ENCODE measurements at regions not wholly inside any gene's neighbourhood (a gene's known extent, or its start where the extent isn't known, plus 50 kb on each side); places are given as distances from the start of the nearest gene placed in this dataset.

GRCh38 chr2:150062416-150062815, 425.1 kb downstream of the RND3 start:
- TF ChIP-seq, protein P1, sequence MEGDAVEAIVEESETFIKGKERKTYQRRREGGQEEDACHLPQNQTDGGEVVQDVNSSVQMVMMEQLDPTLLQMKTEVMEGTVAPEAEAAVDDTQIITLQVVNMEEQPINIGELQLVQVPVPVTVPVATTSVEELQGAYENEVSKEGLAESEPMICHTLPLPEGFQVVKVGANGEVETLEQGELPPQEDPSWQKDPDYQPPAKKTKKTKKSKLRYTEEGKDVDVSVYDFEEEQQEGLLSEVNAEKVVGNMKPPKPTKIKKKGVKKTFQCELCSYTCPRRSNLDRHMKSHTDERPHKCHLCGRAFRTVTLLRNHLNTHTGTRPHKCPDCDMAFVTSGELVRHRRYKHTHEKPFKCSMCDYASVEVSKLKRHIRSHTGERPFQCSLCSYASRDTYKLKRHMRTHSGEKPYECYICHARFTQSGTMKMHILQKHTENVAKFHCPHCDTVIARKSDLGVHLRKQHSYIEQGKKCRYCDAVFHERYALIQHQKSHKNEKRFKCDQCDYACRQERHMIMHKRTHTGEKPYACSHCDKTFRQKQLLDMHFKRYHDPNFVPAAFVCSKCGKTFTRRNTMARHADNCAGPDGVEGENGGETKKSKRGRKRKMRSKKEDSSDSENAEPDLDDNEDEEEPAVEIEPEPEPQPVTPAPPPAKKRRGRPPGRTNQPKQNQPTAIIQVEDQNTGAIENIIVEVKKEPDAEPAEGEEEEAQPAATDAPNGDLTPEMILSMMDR (IDR thresholded peaks at IDR 0.05): no peak
- TF ChIP-seq POLR2A (IDR thresholded peaks at IDR 0.05): no peak
